GM10266 (cell line): ENCODE measurements at regions not wholly inside any gene's neighbourhood (a gene's known extent, or its start where the extent isn't known, plus 50 kb on each side); places are given as distances from the start of the nearest gene placed in this dataset.

Experiments used
- DNase-seq: peaks from one replicate; pipeline ENCODE4 v3.0.0; 2012; ENCODE audit errors: extremely low spot score
- CTCF ChIP-seq: IDR thresholded peaks from 2 replicates; pipeline ENCODE4 v1.5.1; 2012; ENCODE audit warnings: mild to moderate bottlenecking, low read depth; ENCODE audit not compliant: control insufficient read depth, insufficient read depth; ENCODE audit errors: missing control alignments

- TF ChIP-seq CTCF = no peak
- no peak for DNase-seq
Observed at GRCh38 chr17:79301469-79301868, 226.8 kb downstream of the ENGASE start.

GRCh38 chr17:79299349-79299748 lies 224.7 kb downstream of the ENGASE start:
- DNase-seq = no peak
- TF ChIP-seq CTCF = no peak

- no peak for DNase-seq
- no peak for TF ChIP-seq CTCF
Observed at GRCh38 chr17:79298799-79299198, 224.2 kb downstream of the ENGASE start.

GRCh38 chr17:79296243-79296642 lies 221.6 kb downstream of the ENGASE start:
- no peak for DNase-seq
- TF ChIP-seq CTCF = no peak

GRCh38 chr17:79295307-79295706 lies 220.7 kb downstream of the ENGASE start:
- no peak for TF ChIP-seq CTCF
- no peak for DNase-seq

GRCh38 chr17:79294459-79295071 lies 219.9 kb downstream of the ENGASE start:
- TF ChIP-seq CTCF = no peak
- DNase-seq = peak; percentile 49

- no peak for TF ChIP-seq CTCF
- DNase-seq = no peak
Observed at GRCh38 chr17:79292501-79292900, 217.9 kb downstream of the ENGASE start.
